GM23338 (cell line): ENCODE measurements at regions not wholly inside any gene's neighbourhood (a gene's known extent, or its start where the extent isn't known, plus 50 kb on each side); places are given as distances from the start of the nearest gene placed in this dataset.

ENCODE experiments used
- ATAC-seq: fragments of 200-7000 bp; cut with Tn5 transposase; 3 replicates; pipeline ENCODE4 v1.9.1; 2020
- DNase-seq: peaks from one replicate; pipeline ENCODE4 v3.0.0-alpha.2; 2015; ENCODE audit warnings: low spot score
- H2AFZ ChIP-seq: fragments of 200-600 bp; sonication (generic); 2 replicates; pipeline ENCODE4 v1.8.0; 2016; ENCODE audit warnings: antibody characterized with exemption, mild to moderate bottlenecking, moderate library complexity
- H3F3A ChIP-seq: fragments of 200-600 bp; sonication (generic); replicated peaks from 2 replicates; pipeline ENCODE4 v1.8.0; 2017; ENCODE audit warnings: antibody characterized with exemption, mixed run types, low read depth
- H3K27ac ChIP-seq: fragments of 200-600 bp; sonication (generic); 2 replicates; pipeline ENCODE4 v1.6.1; 2016; ENCODE audit warnings: low read depth
- H3K27me3 ChIP-seq: fragments of 200-600 bp; sonication (generic); 2 replicates; pipeline ENCODE4 v1.8.0; 2016; ENCODE audit warnings: mild to moderate bottlenecking, mixed run types, moderate library complexity; ENCODE audit not compliant: insufficient read depth
- H3K36me3 ChIP-seq: fragments of 200-600 bp; sonication (generic); 2 replicates; pipeline ENCODE4 v1.8.0; 2016; ENCODE audit warnings: mild to moderate bottlenecking; ENCODE audit not compliant: insufficient read depth
- H3K4me1 ChIP-seq: fragments of 200-600 bp; sonication (generic); 2 replicates; pipeline ENCODE4 v1.8.0; 2016; ENCODE audit warnings: mild to moderate bottlenecking, moderate library complexity; ENCODE audit not compliant: insufficient read depth
- H3K4me2 ChIP-seq: fragments of 200-600 bp; sonication (generic); 2 replicates; pipeline ENCODE4 v1.7.1; 2017; ENCODE audit warnings: mixed run types
- H3K4me3 ChIP-seq: fragments of 200-600 bp; sonication (generic); 2 replicates; pipeline ENCODE4 v1.6.1; 2016; ENCODE audit warnings: mixed run types
- H3K79me2 ChIP-seq: fragments of 200-600 bp; sonication (generic); replicated peaks from 2 replicates; pipeline ENCODE4 v1.8.0; 2017; ENCODE audit warnings: mild to moderate bottlenecking; ENCODE audit not compliant: insufficient read depth
- H3K9me2 ChIP-seq: fragments of 200-600 bp; sonication (generic); 2 replicates; pipeline ENCODE4 v1.8.0; 2017; ENCODE audit not compliant: insufficient read depth
- H4K20me1 ChIP-seq: fragments of 200-600 bp; sonication (generic); replicated peaks from 2 replicates; pipeline ENCODE4 v1.8.0; 2017; ENCODE audit warnings: mild to moderate bottlenecking; ENCODE audit not compliant: insufficient read depth
- H3K27ac Mint-ChIP-seq: 2 replicates; pipeline ENCODE4 v1.8.0; 2020; ENCODE audit warnings: inconsistent platforms, mild to moderate bottlenecking, moderate library complexity, mixed read lengths
- H3K27me3 Mint-ChIP-seq: 3 replicates; pipeline ENCODE4 v1.8.0; 2022; ENCODE audit warnings: low read depth, mild to moderate bottlenecking, moderate library complexity, mixed read lengths, inconsistent platforms; ENCODE audit not compliant: insufficient read depth, poor library complexity
- H3K36me3 Mint-ChIP-seq: 3 replicates; pipeline ENCODE4 v1.8.0; 2021; ENCODE audit warnings: low read depth, mild to moderate bottlenecking, inconsistent platforms, moderate library complexity, mixed read lengths
- H3K4me1 Mint-ChIP-seq: 3 replicates; pipeline ENCODE4 v1.8.0; 2020; ENCODE audit warnings: mild to moderate bottlenecking, inconsistent platforms, mixed read lengths
- H3K4me3 Mint-ChIP-seq: 3 replicates; pipeline ENCODE4 v1.8.0; 2021; ENCODE audit warnings: moderate library complexity, mild to moderate bottlenecking, inconsistent platforms, mixed read lengths
- H3K9me3 Mint-ChIP-seq: 3 replicates; pipeline ENCODE4 v1.8.0; 2020; ENCODE audit warnings: moderate library complexity, mild to moderate bottlenecking, inconsistent platforms, mixed read lengths
- CREB1 ChIP-seq: fragments of 250-450 bp; sonication (Bioruptor Pico); IDR thresholded peaks from 2 replicates; pipeline ENCODE4 v1.5.0; 2020; ENCODE audit warnings: low read depth, mild to moderate bottlenecking, moderate library complexity
- ETS1 ChIP-seq: IDR thresholded peaks from 2 replicates; pipeline ENCODE4 v1.6.1; 2016; ENCODE audit warnings: antibody characterized with exemption
- EZH2 ChIP-seq: fragments of 200-600 bp; sonication (generic); IDR thresholded peaks from one replicate; pipeline ENCODE4 v1.8.0; 2017; ENCODE audit warnings: antibody characterized with exemption, mild to moderate bottlenecking, low read depth; ENCODE audit not compliant: unreplicated experiment
- EZH2phosphoT487 ChIP-seq: fragments of 200-600 bp; sonication (generic); IDR thresholded peaks from one replicate; pipeline ENCODE4 v1.8.1; 2018; ENCODE audit warnings: antibody characterized with exemption; ENCODE audit not compliant: unreplicated experiment
- JUNB ChIP-seq: IDR thresholded peaks from one replicate; pipeline ENCODE4 v1.6.1; 2016; ENCODE audit warnings: antibody characterized with exemption; ENCODE audit not compliant: unreplicated experiment
- NANOG ChIP-seq: IDR thresholded peaks from 2 replicates; pipeline ENCODE4 v1.6.1; 2016; ENCODE audit warnings: antibody characterized with exemption, borderline replicate concordance
- POLR2AphosphoS5 ChIP-seq: IDR thresholded peaks from 2 replicates; pipeline ENCODE4 v1.6.1; 2016; ENCODE audit warnings: antibody characterized with exemption, low read depth
- REST ChIP-seq: IDR thresholded peaks from one replicate; pipeline ENCODE4 v1.6.1; 2018; ENCODE audit warnings: antibody characterized with exemption; ENCODE audit not compliant: unreplicated experiment
- STAT1 ChIP-seq: IDR thresholded peaks from one replicate; pipeline ENCODE4 v1.6.1; 2016; ENCODE audit warnings: antibody characterized with exemption; ENCODE audit not compliant: unreplicated experiment
- ZNF114 ChIP-seq: fragments of 250-450 bp; sonication (Bioruptor Pico); IDR thresholded peaks from 2 replicates; pipeline ENCODE4 v1.5.0; 2020; ENCODE audit warnings: mild to moderate bottlenecking, moderate library complexity
- ZNF331 ChIP-seq: fragments of 250-450 bp; sonication (Bioruptor Pico); IDR thresholded peaks from 2 replicates; pipeline ENCODE4 v1.5.0; 2020; ENCODE audit warnings: low read depth, mild to moderate bottlenecking, moderate library complexity
- ZNF462 ChIP-seq: fragments of 250-450 bp; sonication (Bioruptor Pico); IDR thresholded peaks from 2 replicates; pipeline ENCODE4 v1.5.0; 2020; ENCODE audit warnings: mild to moderate bottlenecking, moderate library complexity
- TF ChIP-seq, protein P1 (sequence below), 2 experiments: fragments of 200-600 bp in 1 of 2; sonication (generic) in 1 of 2; conservative IDR thresholded peaks; 2 replicates each; pipeline versions ENCODE4 v1.5.1 to v1.6.1; 2016 to 2017; ENCODE audit warnings: antibody characterized with exemption in 2 of 2, low read depth in 2 of 2, mild to moderate bottlenecking in 2 of 2, moderate library complexity in 1 of 2

DNA sequence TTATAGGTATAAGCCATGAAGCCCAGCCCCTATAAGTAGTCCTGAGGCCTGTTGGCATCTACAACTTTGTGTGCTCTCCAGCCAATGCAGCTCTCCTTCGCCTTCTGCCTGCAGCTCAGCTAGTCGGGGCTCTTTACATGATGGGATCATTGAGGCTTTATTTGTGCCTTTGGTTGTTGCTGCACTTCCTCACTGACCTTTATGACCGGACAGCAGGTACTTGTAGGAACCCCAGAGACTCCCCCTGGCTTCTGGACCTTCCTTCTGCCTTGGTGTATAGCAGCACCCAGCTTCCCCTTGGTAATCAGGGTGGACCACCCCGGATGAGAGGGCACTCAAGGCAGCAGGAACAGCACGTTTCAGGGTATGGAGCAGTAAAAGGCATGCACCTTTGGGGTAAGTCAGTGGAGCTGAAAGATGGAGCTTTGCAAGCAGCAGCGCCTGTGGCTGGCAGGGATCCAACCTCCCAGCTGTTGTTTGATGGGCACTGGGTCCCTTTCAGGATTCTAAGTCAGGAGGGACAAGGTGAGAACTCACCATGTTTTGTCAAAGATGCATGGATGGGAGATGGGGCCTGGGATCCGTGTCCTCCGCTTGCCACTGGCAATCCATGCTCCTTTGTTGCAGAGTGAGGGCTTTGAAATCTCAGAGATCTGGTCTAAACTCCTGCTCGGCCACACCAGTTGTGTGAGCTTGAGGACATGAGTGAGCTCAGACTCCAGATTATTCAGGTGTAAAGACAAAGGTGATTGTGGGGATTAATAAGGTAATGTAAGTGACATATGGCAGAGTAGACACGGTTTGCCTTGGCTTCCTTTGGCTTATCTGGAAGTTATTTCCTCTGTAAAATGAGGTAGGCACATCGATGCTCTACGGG, 65.1 kb upstream of the KLF13 start:
- H3K27ac Mint-ChIP-seq = no peak overlapping the region
- TF ChIP-seq CREB1 = no peak
- TF ChIP-seq REST = no peak
- TF ChIP-seq STAT1 = no peak
- TF ChIP-seq, protein P1, sequence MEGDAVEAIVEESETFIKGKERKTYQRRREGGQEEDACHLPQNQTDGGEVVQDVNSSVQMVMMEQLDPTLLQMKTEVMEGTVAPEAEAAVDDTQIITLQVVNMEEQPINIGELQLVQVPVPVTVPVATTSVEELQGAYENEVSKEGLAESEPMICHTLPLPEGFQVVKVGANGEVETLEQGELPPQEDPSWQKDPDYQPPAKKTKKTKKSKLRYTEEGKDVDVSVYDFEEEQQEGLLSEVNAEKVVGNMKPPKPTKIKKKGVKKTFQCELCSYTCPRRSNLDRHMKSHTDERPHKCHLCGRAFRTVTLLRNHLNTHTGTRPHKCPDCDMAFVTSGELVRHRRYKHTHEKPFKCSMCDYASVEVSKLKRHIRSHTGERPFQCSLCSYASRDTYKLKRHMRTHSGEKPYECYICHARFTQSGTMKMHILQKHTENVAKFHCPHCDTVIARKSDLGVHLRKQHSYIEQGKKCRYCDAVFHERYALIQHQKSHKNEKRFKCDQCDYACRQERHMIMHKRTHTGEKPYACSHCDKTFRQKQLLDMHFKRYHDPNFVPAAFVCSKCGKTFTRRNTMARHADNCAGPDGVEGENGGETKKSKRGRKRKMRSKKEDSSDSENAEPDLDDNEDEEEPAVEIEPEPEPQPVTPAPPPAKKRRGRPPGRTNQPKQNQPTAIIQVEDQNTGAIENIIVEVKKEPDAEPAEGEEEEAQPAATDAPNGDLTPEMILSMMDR (conservative IDR thresholded peaks at IDR 0.05; ENCODE audit: low read depth in 2 of 2) = no peak
- TF ChIP-seq EZH2phosphoT487 = no peak
- TF ChIP-seq ZNF462 = no peak
- no peak for TF ChIP-seq EZH2
- no peak for TF ChIP-seq ZNF331
- TF ChIP-seq POLR2AphosphoS5 = no peak
- TF ChIP-seq ZNF114 (CRISPR knock-in tag) = no peak
- no peak for TF ChIP-seq ETS1
- no peak for TF ChIP-seq JUNB
- no peak for TF ChIP-seq NANOG
- Histone ChIP-seq H3K36me3 (no peaks in the 10 kb centered on the region), H3K27me3 (no peaks in the 10 kb centered on the region), H3K4me1 (no peaks in the 10 kb centered on the region), H3K4me3 (no peak overlapping the region), H3K27ac (no peak overlapping the region), H4K20me1 (no peaks in the 10 kb centered on the region), H3K79me2 (no peaks in the 10 kb centered on the region), H3K9me2 (no peaks in the 10 kb centered on the region), H3F3A (no peaks in the 10 kb centered on the region), H2AFZ (no peak overlapping the region; the same call in 1 of the 2 replicates), H3K4me2 (no peak overlapping the region)
- ATAC-seq (no peak), DNase-seq (no peak)
- no peak overlapping the region for H3K4me3 Mint-ChIP-seq
- H3K4me1 Mint-ChIP-seq = peaks cover 5% of the 10 kb centered on the region
- no peaks in the 10 kb centered on the region for H3K9me3 Mint-ChIP-seq
- H3K27me3 Mint-ChIP-seq = peaks cover 10% of the 10 kb centered on the region
- no peaks in the 10 kb centered on the region for H3K36me3 Mint-ChIP-seq
